Calu3 (cell line): ENCODE measurements at regions not wholly inside any gene's neighbourhood (a gene's known extent, or its start where the extent isn't known, plus 50 kb on each side); places are given as distances from the start of the nearest gene placed in this dataset.

Experiments used
- BruUV-seq: library from RNA; stranded (reverse); fragments of 400-500 nt; replicated peaks from 2 replicates; lab custom pipeline; 2021; lab: Mats Ljungman, UMichigan
- CTCF ChIA-PET: fragments of 300-600 bp; sonication (Branson Sonifier 250); formaldehyde crosslinking; loops from one replicate; lab custom pipeline; 2022; ENCODE audit warnings: antibody characterized with exemption; lab: Charles Lee
- DNase-seq: peaks from one replicate; pipeline ENCODE4 v3.0.0; 2022
- H3K27ac Mint-ChIP-seq: one replicate; pipeline ENCODE4 v1.8.0; 2022; ENCODE audit warnings: mixed read lengths; ENCODE audit not compliant: unreplicated experiment
- H3K27me3 Mint-ChIP-seq: one replicate; pipeline ENCODE4 v1.8.0; 2022; ENCODE audit warnings: mixed read lengths; ENCODE audit not compliant: unreplicated experiment
- H3K36me3 Mint-ChIP-seq: one replicate; pipeline ENCODE4 v1.8.0; 2022; ENCODE audit warnings: mild to moderate bottlenecking, moderate library complexity, mixed read lengths; ENCODE audit not compliant: insufficient read depth, unreplicated experiment
- H3K4me1 Mint-ChIP-seq: one replicate; pipeline ENCODE4 v1.8.0; 2022; ENCODE audit warnings: mild to moderate bottlenecking, low read depth, mixed read lengths; ENCODE audit not compliant: unreplicated experiment
- H3K4me3 Mint-ChIP-seq: one replicate; pipeline ENCODE4 v1.8.0; 2022; ENCODE audit warnings: mild to moderate bottlenecking, low read depth, moderate library complexity, mixed read lengths; ENCODE audit not compliant: unreplicated experiment
- H3K9me3 Mint-ChIP-seq: one replicate; pipeline ENCODE4 v1.8.0; 2022; ENCODE audit warnings: low read depth, mixed read lengths; ENCODE audit not compliant: unreplicated experiment
- intact Hi-C: fragments of 100-400 bp; cut with micrococcal nuclease; formaldehyde crosslinking; loops from one replicate; pipeline ENCODE4 v1.10.0; 2022; ENCODE audit not compliant: unreplicated experiment
- TF ChIP-seq, protein P1 (sequence below): fragments of 200-600 bp; IDR thresholded peaks from one replicate; pipeline ENCODE4 v1.8.0; 2022; ENCODE audit warnings: antibody characterized with exemption; ENCODE audit not compliant: unreplicated experiment

DNA sequence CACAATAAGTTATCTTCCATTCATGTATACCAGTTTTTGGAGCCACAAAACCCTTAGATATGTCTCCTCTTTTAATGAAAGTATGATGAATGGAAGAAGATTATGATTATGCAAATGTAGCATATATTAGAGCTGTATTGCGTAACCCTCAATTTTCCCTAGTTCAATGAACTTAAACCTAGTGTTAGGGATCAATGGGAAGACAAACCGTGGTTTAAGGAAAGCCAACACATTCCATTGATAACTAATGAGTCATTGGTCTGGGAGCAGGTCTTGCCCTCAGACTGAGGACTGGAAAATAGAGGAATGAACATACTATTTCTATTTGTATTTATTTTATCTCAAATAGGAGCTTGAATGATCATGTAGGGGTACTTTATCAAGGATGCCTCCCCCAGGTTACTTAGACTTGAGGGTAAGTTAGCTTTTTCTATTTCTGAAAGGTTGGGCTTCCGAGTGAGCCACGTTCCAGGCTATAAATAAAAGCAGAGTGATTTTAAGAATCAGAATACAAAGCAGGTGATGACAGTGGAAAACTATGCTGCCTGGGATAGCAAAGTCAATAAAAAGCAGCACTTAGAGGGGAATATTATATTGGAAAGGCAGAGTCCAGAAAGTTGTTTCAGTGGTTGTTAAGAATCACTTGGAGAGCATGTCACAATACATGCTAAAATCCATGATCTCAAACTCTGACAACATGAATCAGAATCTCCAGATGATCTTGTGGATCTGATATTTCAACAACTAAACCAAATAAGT lies 356.0 kb downstream of the ADAM29 start:
- CTCF ChIA-PET: no interaction called here
- H3K9me3 Mint-ChIP-seq: no peaks in the 10 kb centered on the region
- intact Hi-C loops: no loop called here
- TF ChIP-seq, protein P1, sequence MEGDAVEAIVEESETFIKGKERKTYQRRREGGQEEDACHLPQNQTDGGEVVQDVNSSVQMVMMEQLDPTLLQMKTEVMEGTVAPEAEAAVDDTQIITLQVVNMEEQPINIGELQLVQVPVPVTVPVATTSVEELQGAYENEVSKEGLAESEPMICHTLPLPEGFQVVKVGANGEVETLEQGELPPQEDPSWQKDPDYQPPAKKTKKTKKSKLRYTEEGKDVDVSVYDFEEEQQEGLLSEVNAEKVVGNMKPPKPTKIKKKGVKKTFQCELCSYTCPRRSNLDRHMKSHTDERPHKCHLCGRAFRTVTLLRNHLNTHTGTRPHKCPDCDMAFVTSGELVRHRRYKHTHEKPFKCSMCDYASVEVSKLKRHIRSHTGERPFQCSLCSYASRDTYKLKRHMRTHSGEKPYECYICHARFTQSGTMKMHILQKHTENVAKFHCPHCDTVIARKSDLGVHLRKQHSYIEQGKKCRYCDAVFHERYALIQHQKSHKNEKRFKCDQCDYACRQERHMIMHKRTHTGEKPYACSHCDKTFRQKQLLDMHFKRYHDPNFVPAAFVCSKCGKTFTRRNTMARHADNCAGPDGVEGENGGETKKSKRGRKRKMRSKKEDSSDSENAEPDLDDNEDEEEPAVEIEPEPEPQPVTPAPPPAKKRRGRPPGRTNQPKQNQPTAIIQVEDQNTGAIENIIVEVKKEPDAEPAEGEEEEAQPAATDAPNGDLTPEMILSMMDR: no peak
- peaks cover 7% of the 10 kb centered on the region for H3K4me1 Mint-ChIP-seq
- H3K27ac Mint-ChIP-seq: no peak overlapping the region
- BruUV-seq: no TSS peak
- no peak for DNase-seq
- H3K4me3 Mint-ChIP-seq: no peak overlapping the region
- H3K27me3 Mint-ChIP-seq: no peaks in the 10 kb centered on the region
- no peaks in the 10 kb centered on the region for H3K36me3 Mint-ChIP-seq

DNA sequence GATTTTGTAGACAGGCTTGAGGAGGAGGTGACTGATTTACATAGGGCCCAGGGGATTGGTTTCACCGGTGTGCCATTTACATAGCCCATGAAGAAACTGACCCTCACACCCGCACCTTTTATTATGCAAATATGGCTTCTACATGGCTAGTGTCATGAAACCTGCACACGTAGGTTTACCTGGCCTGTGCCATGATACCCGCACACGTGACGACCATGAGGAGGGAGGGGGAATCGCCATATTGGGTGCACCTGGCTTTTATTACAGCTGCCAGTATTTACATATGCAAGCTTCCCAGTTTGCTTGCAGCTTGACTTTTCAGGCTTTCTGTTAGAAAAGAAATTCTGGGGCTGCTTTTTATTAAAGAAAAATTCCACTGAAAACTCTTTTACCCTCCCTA lies 359.7 kb downstream of the ADAM29 start:
- TF ChIP-seq, protein P1: no peak
- CTCF ChIA-PET: no interaction called here
- DNase-seq: no peak
- no peak overlapping the region for H3K27ac Mint-ChIP-seq
- H3K36me3 Mint-ChIP-seq: no peaks in the 10 kb centered on the region
- intact Hi-C loops: no loop called here
- peaks cover 7% of the 10 kb centered on the region for H3K4me1 Mint-ChIP-seq
- no peaks in the 10 kb centered on the region for H3K27me3 Mint-ChIP-seq
- H3K9me3 Mint-ChIP-seq: no peaks in the 10 kb centered on the region
- no peak overlapping the region for H3K4me3 Mint-ChIP-seq
- BruUV-seq: no TSS peak

DNA sequence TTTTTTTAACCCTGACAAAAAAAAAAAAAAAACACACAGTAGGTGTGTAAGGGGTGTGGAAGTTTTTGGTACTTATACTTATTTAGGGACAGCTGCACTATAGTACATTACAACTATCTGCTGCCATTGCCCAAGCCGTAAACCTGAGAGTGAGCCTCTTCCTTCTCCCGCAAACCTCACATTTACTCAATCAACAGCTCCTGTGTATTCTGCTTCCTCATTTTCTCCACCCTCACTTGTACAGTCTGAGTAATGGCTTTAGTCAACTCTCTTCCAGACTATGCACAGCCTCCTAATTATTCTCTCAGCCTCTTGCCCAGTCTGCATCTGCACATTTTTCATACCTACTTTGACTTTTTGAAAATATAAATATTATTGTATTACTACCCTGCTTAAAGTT lies 362.0 kb downstream of the ADAM29 start:
- Mint-ChIP-seq H3K4me1 (no peaks in the 10 kb centered on the region), H3K9me3 (no peaks in the 10 kb centered on the region), H3K27ac (no peak overlapping the region), H3K27me3 (no peaks in the 10 kb centered on the region), H3K36me3 (no peaks in the 10 kb centered on the region), H3K4me3 (no peak overlapping the region)
- CTCF ChIA-PET: no interaction called here
- DNase-seq: no peak
- intact Hi-C loops: no loop called here
- BruUV-seq: no TSS peak
- TF ChIP-seq, protein P1: no peak

DNA sequence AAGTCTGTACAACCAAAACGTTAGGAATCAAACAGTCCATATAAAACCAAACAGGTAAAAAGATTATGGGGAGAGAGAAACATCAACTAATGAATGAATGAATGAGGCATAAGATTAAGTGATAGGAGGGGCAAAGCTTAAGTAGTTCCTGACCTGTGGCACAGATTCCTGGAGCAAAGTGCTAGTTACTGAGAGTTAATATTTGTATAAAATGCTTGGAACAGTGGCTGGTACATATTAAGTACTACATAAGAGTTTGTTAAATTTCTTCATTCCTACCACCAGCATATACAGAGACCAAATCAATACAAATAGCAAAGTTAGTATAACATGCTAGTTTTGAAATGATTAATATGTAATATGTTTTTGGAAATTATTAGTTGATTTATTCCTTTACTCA lies 363.7 kb downstream of the ADAM29 start:
- no peaks in the 10 kb centered on the region for H3K27me3 Mint-ChIP-seq
- intact Hi-C loops: no loop called here
- H3K4me3 Mint-ChIP-seq: no peak overlapping the region
- no peaks in the 10 kb centered on the region for H3K4me1 Mint-ChIP-seq
- no peak for DNase-seq
- no peaks in the 10 kb centered on the region for H3K36me3 Mint-ChIP-seq
- TF ChIP-seq, protein P1: no peak
- H3K27ac Mint-ChIP-seq: no peak overlapping the region
- peaks cover 5% of the 10 kb centered on the region for H3K9me3 Mint-ChIP-seq
- BruUV-seq: no TSS peak
- CTCF ChIA-PET: no interaction called here
